D721Med (cell line): ENCODE measurements at regions not wholly inside any gene's neighbourhood (a gene's known extent, or its start where the extent isn't known, plus 50 kb on each side); places are given as distances from the start of the nearest gene placed in this dataset.

Source experiments
- DNase-seq: peaks from one replicate; pipeline ENCODE4 v3.0.0; 2011; ENCODE audit warnings: low spot score; ENCODE audit not compliant: insufficient read length
- FAIRE-seq: peaks from 2 replicates; lab custom pipeline; 2011; peaks lifted over from hg19 to GRCh38; lab: Jason Lieb, UNC
- TF ChIP-seq, protein P1 (sequence below): IDR thresholded peaks from 2 replicates; pipeline ENCODE4 v1.5.1; 2012; ENCODE audit warnings: mild to moderate bottlenecking, control low read depth; ENCODE audit not compliant: insufficient read depth; ENCODE audit errors: missing control alignments

DNA sequence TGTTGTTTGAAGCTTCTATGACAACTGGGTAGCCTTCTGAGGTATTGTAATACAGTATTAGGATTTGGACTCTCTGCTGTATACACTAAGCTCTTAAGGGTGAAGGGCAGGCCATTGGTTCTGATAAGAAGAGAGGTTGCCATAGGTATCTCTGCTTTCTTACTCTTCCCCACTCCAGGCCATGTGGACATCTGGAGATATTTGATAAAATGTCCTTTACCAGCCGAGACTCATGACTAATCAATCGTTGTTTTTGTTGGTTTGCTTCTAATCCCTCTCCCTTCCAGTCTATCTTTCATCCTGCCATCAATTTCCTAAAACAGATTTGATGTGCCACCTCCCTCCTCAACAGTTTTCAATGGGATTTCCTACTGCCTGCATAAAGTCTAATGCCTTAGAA, 64.6 kb upstream of the WDR26 start:
- TF ChIP-seq, protein P1, sequence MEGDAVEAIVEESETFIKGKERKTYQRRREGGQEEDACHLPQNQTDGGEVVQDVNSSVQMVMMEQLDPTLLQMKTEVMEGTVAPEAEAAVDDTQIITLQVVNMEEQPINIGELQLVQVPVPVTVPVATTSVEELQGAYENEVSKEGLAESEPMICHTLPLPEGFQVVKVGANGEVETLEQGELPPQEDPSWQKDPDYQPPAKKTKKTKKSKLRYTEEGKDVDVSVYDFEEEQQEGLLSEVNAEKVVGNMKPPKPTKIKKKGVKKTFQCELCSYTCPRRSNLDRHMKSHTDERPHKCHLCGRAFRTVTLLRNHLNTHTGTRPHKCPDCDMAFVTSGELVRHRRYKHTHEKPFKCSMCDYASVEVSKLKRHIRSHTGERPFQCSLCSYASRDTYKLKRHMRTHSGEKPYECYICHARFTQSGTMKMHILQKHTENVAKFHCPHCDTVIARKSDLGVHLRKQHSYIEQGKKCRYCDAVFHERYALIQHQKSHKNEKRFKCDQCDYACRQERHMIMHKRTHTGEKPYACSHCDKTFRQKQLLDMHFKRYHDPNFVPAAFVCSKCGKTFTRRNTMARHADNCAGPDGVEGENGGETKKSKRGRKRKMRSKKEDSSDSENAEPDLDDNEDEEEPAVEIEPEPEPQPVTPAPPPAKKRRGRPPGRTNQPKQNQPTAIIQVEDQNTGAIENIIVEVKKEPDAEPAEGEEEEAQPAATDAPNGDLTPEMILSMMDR = no peak
- DNase-seq (no peak), FAIRE-seq (no peak)

DNA sequence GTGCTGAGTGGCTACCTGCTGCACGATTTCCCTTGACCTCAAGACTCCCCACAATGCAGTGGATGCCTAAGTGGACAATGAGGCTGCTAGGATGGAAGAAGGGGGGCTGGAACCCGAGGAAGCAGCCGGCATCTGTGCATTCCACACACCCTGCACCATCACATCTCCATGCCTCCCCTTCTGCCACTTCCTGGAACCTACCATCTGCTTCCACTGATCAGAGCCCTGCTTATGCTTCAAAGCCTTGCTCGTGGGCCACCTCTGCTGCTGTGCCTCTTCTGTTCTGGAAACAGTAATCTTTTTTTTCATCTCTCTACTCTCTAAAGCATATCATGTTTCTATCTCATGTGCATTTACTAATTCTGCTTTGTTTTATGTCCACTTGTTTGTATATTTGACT, 66.2 kb upstream of the WDR26 start:
- TF ChIP-seq, protein P1 = no peak
- FAIRE-seq (no peak), DNase-seq (no peak)

DNA sequence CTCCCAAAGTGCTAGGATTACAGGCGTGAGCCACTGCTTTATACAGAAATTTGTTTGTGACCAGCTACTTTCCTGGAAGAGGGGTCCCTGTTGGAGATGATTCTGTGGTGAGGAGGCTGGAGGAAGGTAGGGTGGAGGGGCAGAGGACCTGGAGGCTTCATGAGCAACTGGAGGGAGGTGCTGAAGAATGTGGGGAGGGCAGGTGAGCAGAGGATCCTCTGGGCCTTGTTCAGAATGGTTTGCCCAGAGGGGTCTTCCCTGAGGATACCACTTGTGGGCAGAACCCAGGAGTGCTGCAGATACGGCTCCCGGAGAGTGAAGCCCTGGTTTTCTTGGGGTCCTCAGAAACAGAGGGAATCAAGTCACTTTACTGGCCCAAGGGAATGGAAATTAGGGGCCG, 67.2 kb upstream of the WDR26 start:
- no peak for DNase-seq
- no peak for FAIRE-seq
- TF ChIP-seq, protein P1 = no peak

DNA sequence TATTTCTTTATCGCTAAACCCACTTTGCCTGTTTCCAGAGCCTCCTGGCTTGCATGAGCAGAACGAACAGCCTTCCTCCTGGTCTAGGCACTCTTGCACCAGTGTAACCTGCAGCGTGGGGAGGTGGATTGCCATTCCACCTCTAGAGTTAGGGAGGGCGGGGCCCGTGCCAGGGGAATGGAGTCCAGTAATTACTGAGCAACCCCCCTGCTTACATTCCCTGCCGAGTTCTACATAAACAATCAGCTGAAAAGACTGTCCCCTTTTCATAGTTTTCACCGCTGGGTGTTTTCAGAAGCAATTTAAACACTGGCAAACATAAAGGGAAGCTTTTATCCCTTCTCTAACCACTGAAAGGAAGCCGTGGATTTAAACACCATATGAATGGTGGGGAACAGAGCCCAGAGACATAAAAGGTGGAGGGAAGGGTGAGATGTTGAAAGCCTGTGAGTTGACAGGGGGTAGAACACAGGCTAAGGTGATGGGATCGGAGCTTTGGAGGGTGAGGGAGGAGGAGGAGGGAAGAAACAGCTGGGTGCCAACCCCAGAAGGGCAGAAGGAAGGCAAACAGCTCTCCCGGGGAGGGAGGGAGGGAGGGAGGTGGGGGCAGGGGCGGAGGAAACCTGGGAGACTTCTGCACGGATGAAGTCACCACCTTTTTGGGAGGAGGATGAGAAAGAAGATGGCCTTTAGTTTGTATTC, 68.0 kb upstream of the WDR26 start:
- no peak for DNase-seq
- TF ChIP-seq, protein P1 = no peak
- no peak for FAIRE-seq

DNA sequence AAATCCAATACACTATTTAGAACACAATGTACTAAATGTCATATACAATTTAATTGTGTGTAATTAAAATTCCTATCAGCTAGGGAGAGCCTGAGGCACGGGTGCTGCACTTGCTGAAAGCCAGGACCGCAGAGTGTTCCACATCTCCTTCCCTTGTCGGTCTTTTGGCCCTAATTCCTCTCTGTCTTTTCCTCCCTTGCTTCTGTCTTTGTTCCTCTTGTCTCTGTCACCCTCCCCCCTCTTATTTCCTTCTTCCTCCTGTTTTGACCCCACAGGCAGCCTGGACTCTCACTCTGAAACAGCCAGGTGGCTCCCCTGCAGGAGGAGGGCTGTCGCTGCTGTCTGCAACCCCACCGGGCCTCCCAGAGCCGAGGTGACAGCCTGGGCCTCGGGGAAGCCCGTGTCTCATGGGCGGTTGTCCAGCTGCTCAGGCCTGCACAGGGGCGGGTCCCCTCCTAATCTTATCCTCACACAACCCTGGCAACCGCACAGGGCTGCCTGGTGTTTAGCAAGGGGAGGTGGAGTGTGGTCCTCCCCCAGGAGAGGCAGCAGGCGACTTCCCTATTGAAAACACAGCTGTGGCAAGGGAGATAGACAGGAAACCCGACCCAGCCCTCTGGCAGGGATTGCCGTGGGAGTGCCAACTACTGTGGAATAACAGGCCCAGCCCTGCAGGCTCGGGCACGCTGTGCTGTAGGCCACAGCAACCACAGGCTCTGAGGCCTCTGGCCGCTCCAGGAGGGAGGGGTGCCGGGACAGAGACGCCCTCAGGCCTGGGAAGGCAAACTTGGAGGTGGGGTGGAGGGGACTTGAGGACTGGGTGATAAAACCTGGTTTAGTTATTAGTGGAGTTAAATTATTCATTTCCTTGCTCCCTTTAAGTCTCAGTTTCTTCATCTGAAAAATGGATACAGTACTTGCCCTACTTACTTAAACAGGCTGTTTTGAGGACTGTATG, 68.8 kb upstream of the WDR26 start:
- FAIRE-seq = no peak
- TF ChIP-seq, protein P1 = no peak
- DNase-seq = peak; percentile 60

DNA sequence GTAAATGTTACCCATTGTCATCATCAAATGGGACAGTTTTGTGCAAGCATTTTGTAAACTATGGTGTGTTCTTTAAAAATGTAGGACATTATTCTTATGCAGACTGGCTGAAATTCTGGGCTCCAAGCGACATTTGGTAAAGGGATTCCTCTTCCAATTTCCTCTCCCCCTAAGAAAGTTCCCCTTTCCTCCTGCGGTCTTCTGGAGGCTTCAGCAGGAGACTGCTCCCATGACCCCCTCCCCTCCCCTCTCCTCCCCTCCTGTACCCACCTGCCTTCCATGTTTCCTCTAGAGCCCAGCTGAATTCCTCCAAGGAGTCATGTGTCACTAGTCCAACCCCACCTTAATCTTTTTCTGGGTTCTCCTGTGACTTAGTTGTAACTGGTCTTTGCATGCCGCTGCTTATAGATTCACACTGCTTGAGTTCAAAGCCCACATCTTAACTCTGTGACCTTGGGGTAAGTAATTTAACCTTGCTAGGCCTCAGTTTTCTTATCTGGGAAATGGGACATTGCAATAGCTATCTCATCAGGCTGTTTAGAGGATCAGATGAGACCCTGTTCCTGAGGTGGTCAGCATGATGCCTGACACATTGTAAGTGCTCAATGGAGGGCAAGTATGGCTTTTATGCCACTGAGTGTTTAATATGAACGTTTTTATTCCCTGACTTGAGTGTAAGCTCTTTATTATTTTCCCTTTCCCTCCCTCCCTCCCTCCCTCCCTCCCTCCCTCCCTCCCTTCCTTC, 69.9 kb upstream of the WDR26 start:
- TF ChIP-seq, protein P1 = no peak
- FAIRE-seq (no peak), DNase-seq (no peak)
